T-cell (primary cell): ENCODE measurements at regions not wholly inside any gene's neighbourhood (a gene's known extent, or its start where the extent isn't known, plus 50 kb on each side); places are given as distances from the start of the nearest gene placed in this dataset.

Experiments used
- ATAC-seq, 4 experiments: fragments of 200-7000 bp in 3 of 4; fragments of 150-1000 bp in 1 of 4; cut with Tn5 transposase; replicated peaks in 1 of 4; 1 replicate in 3 of 4; 2 replicates in 1 of 4; pipeline ENCODE4 v1.10.0; 2021; ENCODE audit warnings: moderate library complexity in 3 of 4, mild to moderate bottlenecking in 2 of 4, moderate number of reproducible peaks in 1 of 4
- CTCF ChIA-PET, 2 donors: fragments of 300-600 bp; sonication (Branson Sonifier 250); formaldehyde crosslinking; loops; one replicate each; lab custom pipeline; 2022; ENCODE audit warnings: antibody characterized with exemption in 2 of 2; lab: Charles Lee
- POLR2A ChIA-PET, 2 donors: fragments of 300-600 bp; sonication (Branson Sonifier 250); formaldehyde crosslinking; loops; one replicate each; lab custom pipeline; 2022; ENCODE audit warnings: antibody characterized with exemption in 2 of 2; lab: Charles Lee
- DNase-seq, 35 experiments: peaks; one replicate each; pipeline versions ENCODE4 v3.0.0 to v3.0.0-alpha.2; 2013 to 2023
- H3K27ac ChIP-seq: one replicate; pipeline ENCODE4 v1.5.1; 2013; ENCODE audit warnings: low read length
- H3K27me3 ChIP-seq, 2 experiments: replicated peaks in 1 of 2; 1 replicate in 1 of 2; 2 replicates in 1 of 2; pipeline versions ENCODE4 v1.6.1 to v1.7.0; 2013; ENCODE audit warnings: low read length in 1 of 2, mixed read lengths in 1 of 2; ENCODE audit not compliant: control insufficient read depth in 2 of 2, insufficient read depth in 2 of 2; ENCODE audit errors: extremely low read depth in 1 of 2
- H3K36me3 ChIP-seq, 2 donors: 1 replicate in 1 of 2; 2 replicates in 1 of 2; pipeline versions ENCODE4 v1.6.1 to v1.7.0; 2013; ENCODE audit warnings: low read length in 1 of 2; ENCODE audit not compliant: control insufficient read depth in 2 of 2, insufficient read depth in 1 of 2; ENCODE audit errors: extremely low read depth in 1 of 2
- H3K4me1 ChIP-seq, 2 experiments: 1 replicate in 1 of 2; 2 replicates in 1 of 2; pipeline versions ENCODE4 v1.6.1 to v1.7.0; 2013; ENCODE audit warnings: low read length in 2 of 2, mixed read lengths in 1 of 2; ENCODE audit not compliant: insufficient read depth in 2 of 2, control insufficient read depth in 1 of 2; ENCODE audit errors: extremely low read depth in 1 of 2
- H3K4me3 ChIP-seq, 2 donors: 1 replicate in 1 of 2; 2 replicates in 1 of 2; pipeline versions ENCODE4 v1.5.1 to v1.7.0; 2013; ENCODE audit warnings: mild to moderate bottlenecking in 2 of 2, low read length in 1 of 2, moderate library complexity in 1 of 2; ENCODE audit not compliant: control insufficient read depth in 1 of 2; ENCODE audit errors: extremely low read depth in 1 of 2
- H3K9me3 ChIP-seq: 2 replicates; pipeline ENCODE4 v1.7.0; 2013
- H3K27ac Mint-ChIP-seq, 2 donors: one replicate each; pipeline ENCODE4 v1.8.0; 2020 to 2021; ENCODE audit warnings: mild to moderate bottlenecking in 2 of 2, mixed read lengths in 2 of 2
- H3K27me3 Mint-ChIP-seq, 2 donors: one replicate each; pipeline ENCODE4 v1.8.0; 2021 to 2022; ENCODE audit warnings: mixed read lengths in 2 of 2
- H3K36me3 Mint-ChIP-seq: one replicate; pipeline ENCODE4 v1.8.0; 2021; ENCODE audit warnings: mixed read lengths
- H3K4me1 Mint-ChIP-seq, 3 donors: one replicate each; pipeline ENCODE4 v1.8.0; 2020 to 2022; ENCODE audit warnings: mixed read lengths in 3 of 3, mild to moderate bottlenecking in 1 of 3
- H3K4me3 Mint-ChIP-seq, 3 donors: one replicate each; pipeline ENCODE4 v1.8.0; 2020 to 2022; ENCODE audit warnings: mild to moderate bottlenecking in 3 of 3, mixed read lengths in 3 of 3, moderate library complexity in 3 of 3
- H3K9me3 Mint-ChIP-seq, 3 donors: one replicate each; pipeline ENCODE4 v1.8.0; 2020 to 2022; ENCODE audit warnings: mixed read lengths in 3 of 3
- WGBS: methylation state at CpG from one replicate; pipeline ENCODE4 v1.1.5; 2013; ENCODE audit warnings: missing lambda C conversion rate; ENCODE audit not compliant: insufficient coverage; 5-methylcytosine and 5-hydroxymethylcytosine counted together

DNA sequence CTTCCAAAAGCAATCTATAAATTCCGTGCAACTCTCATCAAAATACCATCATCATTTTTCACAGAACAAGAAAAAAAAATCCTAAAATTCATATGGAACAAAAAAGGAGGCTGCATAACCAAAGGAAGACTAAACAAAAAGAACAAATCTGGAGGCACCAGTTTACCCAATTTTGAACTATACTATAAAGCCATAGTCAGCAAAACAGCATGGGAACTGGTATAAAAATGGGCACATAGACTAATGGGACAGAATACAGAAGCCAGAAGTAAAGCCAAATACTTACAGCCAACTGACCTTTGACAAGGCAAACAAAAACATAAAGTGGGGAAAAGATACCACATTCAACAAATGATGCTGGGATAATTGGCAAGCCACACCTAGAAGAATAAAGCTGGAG is 753.5 kb upstream of the PABPC4L start:
- ATAC-seq: no peak
- DNase-seq: no peak
- ChIA-PET CTCF (no interaction called here), POLR2A (interaction anchor here in 1 of 2 donors (0.7 kb wide), 1 partner anchor 94 kb away, joined by 4 read pairs; no protein-coding TSS in a partner anchor)
- Histone ChIP-seq H3K36me3 (no peaks in the 10 kb centered on the region), H3K27me3 (no peaks in the 10 kb centered on the region), H3K9me3 (no peaks in the 10 kb centered on the region), H3K27ac (no peak overlapping the region), H3K4me1 (no peaks in the 10 kb centered on the region), H3K4me3 (no peak overlapping the region)
- H3K9me3 Mint-ChIP-seq: peaks cover 9 to 23% (median 11%) of the 10 kb centered on the region in 3 donors
- H3K27me3 Mint-ChIP-seq: no peaks in the 10 kb centered on the region
- no peak overlapping the region for H3K27ac Mint-ChIP-seq
- H3K36me3 Mint-ChIP-seq: no peaks in the 10 kb centered on the region
- H3K4me1 Mint-ChIP-seq: no peaks in the 10 kb centered on the region
- no peak overlapping the region for H3K4me3 Mint-ChIP-seq
- WGBS: 40% methylated on average over 1 of the region's 1 CpG

GRCh38 chr4:134952775-134953174 is 751.2 kb upstream of the PABPC4L start:
- Mint-ChIP-seq H3K36me3 (no peaks in the 10 kb centered on the region), H3K9me3 (peaks cover 5 to 23% (median 11%) of the 10 kb centered on the region in 3 donors), H3K27me3 (no peaks in the 10 kb centered on the region), H3K27ac (no peak overlapping the region), H3K4me1 (no peaks in the 10 kb centered on the region), H3K4me3 (no peak overlapping the region)
- CTCF ChIA-PET: no interaction called here
- no peaks in the 10 kb centered on the region for H3K4me1 ChIP-seq
- 93% methylated on average over 18 of the region's 21 CpGs for WGBS
- DNase-seq (no peak), ATAC-seq (no peak)
- no peaks in the 10 kb centered on the region for H3K27me3 ChIP-seq
- POLR2A ChIA-PET: no interaction called here
- no peak overlapping the region for H3K27ac ChIP-seq
- no peaks in the 10 kb centered on the region for H3K36me3 ChIP-seq
- H3K4me3 ChIP-seq: no peak overlapping the region
- no peaks in the 10 kb centered on the region for H3K9me3 ChIP-seq

DNA sequence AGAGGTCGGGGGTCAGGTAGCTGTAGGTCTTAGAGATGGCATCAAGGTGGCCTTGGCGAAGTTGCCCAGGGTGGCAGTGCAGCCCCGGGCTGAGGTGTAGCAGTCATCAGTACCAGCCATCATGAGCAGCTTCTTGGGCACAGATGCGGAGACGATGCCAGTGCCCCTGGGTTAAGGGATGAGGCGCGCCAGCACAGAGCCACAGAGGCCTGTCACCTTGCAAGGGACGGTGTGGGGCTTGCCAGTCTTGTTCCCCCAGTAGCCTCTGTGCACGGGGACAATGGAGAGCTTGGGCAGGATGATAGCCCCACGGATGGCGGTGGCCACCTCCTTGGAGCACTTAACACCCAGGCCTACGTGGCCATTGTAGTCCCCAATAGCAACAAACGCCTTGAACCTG is 750.7 kb upstream of the PABPC4L start:
- ATAC-seq (no peak), DNase-seq (no peak)
- Mint-ChIP-seq H3K27me3 (no peaks in the 10 kb centered on the region), H3K9me3 (peaks cover 5 to 23% (median 11%) of the 10 kb centered on the region in 3 donors), H3K27ac (no peak overlapping the region), H3K4me1 (no peaks in the 10 kb centered on the region), H3K4me3 (no peak overlapping the region), H3K36me3 (no peaks in the 10 kb centered on the region)
- CTCF ChIA-PET: no interaction called here
- Histone ChIP-seq H3K27me3 (no peaks in the 10 kb centered on the region), H3K9me3 (no peaks in the 10 kb centered on the region), H3K36me3 (no peaks in the 10 kb centered on the region), H3K27ac (no peak overlapping the region), H3K4me3 (no peak overlapping the region), H3K4me1 (no peaks in the 10 kb centered on the region)
- 86% methylated on average over 12 of the region's 13 CpGs for WGBS
- POLR2A ChIA-PET: no interaction called here

DNA sequence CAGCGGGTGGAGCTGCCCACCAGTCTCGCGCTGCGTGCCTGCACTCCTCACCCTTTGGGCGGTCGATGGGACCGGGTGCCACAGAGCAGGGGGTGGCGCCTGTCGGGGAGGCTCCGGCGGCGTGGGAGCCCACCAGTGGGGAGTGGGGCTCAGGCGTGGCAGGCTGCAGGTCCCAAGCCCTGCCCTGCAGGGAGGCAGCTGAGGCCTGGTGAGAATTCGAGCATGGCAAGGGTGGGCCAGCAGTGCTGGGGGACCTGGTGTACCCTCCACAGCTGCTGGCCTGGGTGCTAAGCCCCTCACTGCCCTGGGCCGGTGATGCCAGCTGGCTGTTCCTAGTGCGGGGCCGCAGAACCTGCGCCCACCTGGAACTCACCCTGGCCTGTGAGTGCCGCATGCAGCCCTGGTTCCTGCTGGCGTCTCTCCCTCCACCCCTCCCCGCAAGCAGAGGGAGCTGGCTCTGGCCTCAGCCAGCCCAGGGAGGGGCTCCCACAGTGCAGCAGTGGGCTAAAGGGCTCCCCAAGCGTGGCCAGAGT is 746.6 kb upstream of the PABPC4L start:
- Mint-ChIP-seq H3K27ac (no peak overlapping the region), H3K4me3 (no peak overlapping the region), H3K27me3 (no peaks in the 10 kb centered on the region), H3K9me3 (peaks cover 3 to 24% (median 11%) of the 10 kb centered on the region in 3 donors), H3K36me3 (no peaks in the 10 kb centered on the region), H3K4me1 (no peaks in the 10 kb centered on the region)
- CTCF ChIA-PET: no interaction called here
- no peak for DNase-seq
- 93% methylated on average over 21 of the region's 22 CpGs for WGBS
- no peak for ATAC-seq
- Histone ChIP-seq H3K36me3 (no peaks in the 10 kb centered on the region), H3K4me3 (no peak overlapping the region), H3K9me3 (no peaks in the 10 kb centered on the region), H3K4me1 (no peaks in the 10 kb centered on the region), H3K27ac (no peak overlapping the region), H3K27me3 (no peaks in the 10 kb centered on the region)
- POLR2A ChIA-PET: no interaction called here

DNA sequence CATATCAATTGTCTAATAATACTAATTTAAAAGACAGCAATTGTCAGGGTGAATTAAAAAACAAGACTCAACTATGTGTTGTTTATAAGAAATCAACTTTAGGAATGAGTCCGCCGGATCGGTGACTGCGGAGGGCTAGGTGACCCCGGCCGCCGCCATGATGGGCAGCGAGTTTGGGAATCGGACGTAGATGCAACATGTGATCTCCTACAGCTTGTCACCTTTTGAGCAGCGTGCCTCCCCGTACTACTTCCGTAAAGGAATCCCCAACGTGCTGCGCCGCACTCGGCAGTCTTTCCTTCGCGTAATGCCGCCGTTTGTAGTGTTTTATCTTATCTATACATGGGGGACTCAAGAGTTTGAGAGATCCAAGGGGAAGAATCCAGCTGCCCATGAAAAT is 742.5 kb upstream of the PABPC4L start:
- H3K27me3 Mint-ChIP-seq: no peaks in the 10 kb centered on the region
- no peak overlapping the region for H3K27ac ChIP-seq
- no peak overlapping the region for H3K4me3 Mint-ChIP-seq
- no peaks in the 10 kb centered on the region for H3K36me3 Mint-ChIP-seq
- no peaks in the 10 kb centered on the region for H3K4me1 Mint-ChIP-seq
- no peak for DNase-seq
- CTCF ChIA-PET: no interaction called here
- no peak overlapping the region for H3K27ac Mint-ChIP-seq
- WGBS: 93% methylated on average over 16 of the region's 21 CpGs
- no peaks in the 10 kb centered on the region for H3K27me3 ChIP-seq
- no peaks in the 10 kb centered on the region for H3K4me1 ChIP-seq
- no peak for ATAC-seq
- H3K4me3 ChIP-seq: no peak overlapping the region
- H3K36me3 ChIP-seq: no peaks in the 10 kb centered on the region
- H3K9me3 Mint-ChIP-seq: peaks cover 5 to 36% (median 13%) of the 10 kb centered on the region in 3 donors
- POLR2A ChIA-PET: no interaction called here
- H3K9me3 ChIP-seq: no peaks in the 10 kb centered on the region

DNA sequence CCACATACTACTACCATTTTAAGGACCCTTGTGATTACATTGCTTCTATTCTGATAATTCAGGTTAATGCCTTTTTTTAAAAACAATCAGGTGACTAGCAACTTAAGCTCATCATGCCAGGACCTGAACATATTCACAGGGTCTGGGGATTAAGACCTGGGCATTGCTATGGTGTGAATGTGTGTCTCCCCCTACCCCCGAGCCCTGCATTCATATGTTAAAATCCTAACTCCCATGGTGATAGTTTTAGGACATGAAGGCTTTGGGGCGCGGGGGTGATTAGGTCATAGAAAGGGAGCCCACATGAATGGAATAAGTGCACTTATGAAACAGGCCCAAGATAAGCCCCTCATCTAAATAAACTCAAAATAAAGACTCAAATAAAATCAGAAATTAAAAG is 734.4 kb upstream of the PABPC4L start:
- Histone ChIP-seq H3K9me3 (no peaks in the 10 kb centered on the region), H3K27ac (no peak overlapping the region), H3K4me1 (no peaks in the 10 kb centered on the region), H3K36me3 (no peaks in the 10 kb centered on the region), H3K4me3 (no peak overlapping the region), H3K27me3 (no peaks in the 10 kb centered on the region)
- ChIA-PET CTCF (no interaction called here), POLR2A (no interaction called here)
- Mint-ChIP-seq H3K4me1 (no peaks in the 10 kb centered on the region), H3K27me3 (no peaks in the 10 kb centered on the region), H3K27ac (no peak overlapping the region), H3K9me3 (peaks cover 3 to 11% (median 9%) of the 10 kb centered on the region in 3 donors), H3K36me3 (no peaks in the 10 kb centered on the region), H3K4me3 (no peak overlapping the region)
- no peak for DNase-seq
- no CpG with 5 or more reads among the region's 3 CpGs for WGBS
- no peak for ATAC-seq

GRCh38 chr4:134935320-134935719 is 733.7 kb upstream of the PABPC4L start:
- Mint-ChIP-seq H3K4me3 (no peak overlapping the region), H3K27ac (no peak overlapping the region), H3K4me1 (no peaks in the 10 kb centered on the region), H3K36me3 (no peaks in the 10 kb centered on the region), H3K27me3 (no peaks in the 10 kb centered on the region), H3K9me3 (peaks cover 8 to 10% (median 9%) of the 10 kb centered on the region in 3 donors)
- ChIA-PET CTCF (no interaction called here), POLR2A (no interaction called here)
- Histone ChIP-seq H3K36me3 (no peaks in the 10 kb centered on the region), H3K27ac (no peak overlapping the region), H3K4me3 (no peak overlapping the region), H3K4me1 (no peaks in the 10 kb centered on the region), H3K27me3 (no peaks in the 10 kb centered on the region), H3K9me3 (no peaks in the 10 kb centered on the region)
- DNase-seq (no peak), ATAC-seq (no peak)
- WGBS: no CpG with 5 or more reads among the region's 2 CpGs
